HG02885 (cell line): ENCODE measurements at regions not wholly inside any gene's neighbourhood (a gene's known extent, or its start where the extent isn't known, plus 50 kb on each side); places are given as distances from the start of the nearest gene placed in this dataset.
"Not testable (repeated sequence)": the region's sequence is repeated elsewhere in the genome, so short reads cannot be mapped to it uniquely, and the experiment has no call there.

Source experiments
- ATAC-seq: cut with Tn5 transposase; IDR thresholded peaks from one replicate; pipeline ENCODE4 v1.9.1; 2021; ENCODE audit warnings: mild to moderate bottlenecking; ENCODE audit not compliant: unreplicated experiment, poor library complexity

GRCh38 chr4:20196476-20196875 is 55.2 kb upstream of the SLIT2 start:
- no peak for ATAC-seq

GRCh38 chr4:20195071-20195885 is 56.4 kb upstream of the SLIT2 start:
- ATAC-seq = no peak

- ATAC-seq = no peak
Measured at GRCh38 chr4:20194123-20195013, 57.3 kb upstream of the SLIT2 start.

GRCh38 chr4:20193141-20193936 is 58.4 kb upstream of the SLIT2 start:
- no peak for ATAC-seq

GRCh38 chr4:20192736-20193135 is 59.0 kb upstream of the SLIT2 start:
- ATAC-seq = no peak

- ATAC-seq = no peak
Measured at GRCh38 chr4:20185103-20185502, 66.6 kb upstream of the SLIT2 start.

- ATAC-seq = not testable (repeated sequence)
Measured at GRCh38 chr4:20183131-20183530, 68.6 kb upstream of the SLIT2 start.

GRCh38 chr4:20181926-20182325 is 69.8 kb upstream of the SLIT2 start:
- ATAC-seq = no peak

GRCh38 chr4:20180509-20180908 is 71.2 kb upstream of the SLIT2 start:
- no peak for ATAC-seq

- ATAC-seq = no peak
Measured at GRCh38 chr4:20178902-20179576, 72.7 kb upstream of the SLIT2 start.

- no peak for ATAC-seq
Measured at GRCh38 chr4:20176881-20177280, 74.8 kb upstream of the SLIT2 start.

GRCh38 chr4:20172070-20172760 is 79.5 kb upstream of the SLIT2 start:
- ATAC-seq = no peak

GRCh38 chr4:20166544-20166943 is 85.2 kb upstream of the SLIT2 start:
- no peak for ATAC-seq

- no peak for ATAC-seq
Measured at GRCh38 chr4:20159516-20159915, 92.2 kb upstream of the SLIT2 start.

- ATAC-seq = no peak
Measured at GRCh38 chr4:20158195-20158594, 93.5 kb upstream of the SLIT2 start.

- ATAC-seq = no peak
Measured at GRCh38 chr4:20151436-20151835, 100.3 kb upstream of the SLIT2 start.

GRCh38 chr4:20149143-20149542 is 102.6 kb upstream of the SLIT2 start:
- not testable (repeated sequence) for ATAC-seq

GRCh38 chr4:20137176-20137575 is 114.5 kb upstream of the SLIT2 start:
- no peak for ATAC-seq

GRCh38 chr4:20127626-20128025 is 124.1 kb upstream of the SLIT2 start:
- no peak for ATAC-seq
